ENCODE measurements at regions not wholly inside any gene's neighbourhood (a gene's known extent, or its start where the extent isn't known, plus 50 kb on each side); places are given as distances from the start of the nearest gene placed in this dataset.

GRCh38 chr10:33423154-33423529 is 88.7 kb upstream of the NRP1 start:
- intact Hi-C loops (cut with DNase I; ENCODE audit: low total_unique reads) = no loop called here
- peak in 1 of 2 donors; percentile 83 for DNase-seq
- Histone ChIP-seq H3K27me3 (no peaks in the 10 kb centered on the region), H3K36me3 (no peaks in the 10 kb centered on the region), H3K4me1 (no peaks in the 10 kb centered on the region), H3K27ac (no peak overlapping the region), H3K9me3 (no peaks in the 10 kb centered on the region), H3K4me3 (no peak overlapping the region)
- WGBS, 5 donors = 55 to 68% (median 60%) methylated on average over 5 of the region's 5 CpGs
- no peak for TF ChIP-seq POLR2AphosphoS5 (IDR thresholded peaks at IDR 0.05)
- TF ChIP-seq EP300 (IDR thresholded peaks at IDR 0.05) = no peak
- no peak for TF ChIP-seq POLR2A (IDR thresholded peaks at IDR 0.05)
- TF ChIP-seq, protein P1, sequence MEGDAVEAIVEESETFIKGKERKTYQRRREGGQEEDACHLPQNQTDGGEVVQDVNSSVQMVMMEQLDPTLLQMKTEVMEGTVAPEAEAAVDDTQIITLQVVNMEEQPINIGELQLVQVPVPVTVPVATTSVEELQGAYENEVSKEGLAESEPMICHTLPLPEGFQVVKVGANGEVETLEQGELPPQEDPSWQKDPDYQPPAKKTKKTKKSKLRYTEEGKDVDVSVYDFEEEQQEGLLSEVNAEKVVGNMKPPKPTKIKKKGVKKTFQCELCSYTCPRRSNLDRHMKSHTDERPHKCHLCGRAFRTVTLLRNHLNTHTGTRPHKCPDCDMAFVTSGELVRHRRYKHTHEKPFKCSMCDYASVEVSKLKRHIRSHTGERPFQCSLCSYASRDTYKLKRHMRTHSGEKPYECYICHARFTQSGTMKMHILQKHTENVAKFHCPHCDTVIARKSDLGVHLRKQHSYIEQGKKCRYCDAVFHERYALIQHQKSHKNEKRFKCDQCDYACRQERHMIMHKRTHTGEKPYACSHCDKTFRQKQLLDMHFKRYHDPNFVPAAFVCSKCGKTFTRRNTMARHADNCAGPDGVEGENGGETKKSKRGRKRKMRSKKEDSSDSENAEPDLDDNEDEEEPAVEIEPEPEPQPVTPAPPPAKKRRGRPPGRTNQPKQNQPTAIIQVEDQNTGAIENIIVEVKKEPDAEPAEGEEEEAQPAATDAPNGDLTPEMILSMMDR (IDR thresholded peaks at IDR 0.05) = no peak

DNA sequence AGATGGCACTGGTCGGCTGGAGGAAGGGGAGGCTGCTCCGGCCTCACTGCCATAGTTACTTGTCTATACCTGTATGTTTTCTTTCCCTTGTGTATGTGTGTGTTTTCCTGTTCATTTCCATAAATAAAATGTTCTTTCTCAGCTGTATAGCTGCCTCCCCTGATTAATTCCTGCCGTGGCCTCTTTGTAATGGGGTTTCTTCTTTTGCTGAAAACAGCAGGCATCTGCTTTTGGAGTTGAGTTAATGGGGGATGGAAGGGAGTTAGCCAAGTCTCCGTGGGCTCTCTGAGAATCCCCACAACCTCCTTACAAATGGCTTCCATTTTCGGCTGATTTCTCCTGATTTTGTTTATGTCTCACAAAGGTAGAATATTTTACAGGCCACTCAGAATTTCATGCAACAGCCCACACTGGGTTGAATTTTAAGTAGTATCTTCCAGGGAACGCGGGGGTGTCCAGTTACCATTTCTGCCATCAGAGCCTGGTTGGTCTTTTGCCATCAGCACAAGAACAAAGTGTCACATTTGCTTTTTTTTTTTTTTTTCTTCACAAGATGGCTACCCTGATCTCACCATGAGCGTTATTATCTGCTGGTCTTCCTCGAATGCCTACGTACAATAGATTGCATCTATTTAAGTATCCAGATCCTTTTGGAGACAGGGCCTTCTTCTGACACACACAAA is 88.1 kb upstream of the NRP1 start:
- Histone ChIP-seq H3K27ac (no peak overlapping the region), H3K9me3 (no peaks in the 10 kb centered on the region), H3K36me3 (no peaks in the 10 kb centered on the region), H3K27me3 (no peaks in the 10 kb centered on the region), H3K4me1 (no peaks in the 10 kb centered on the region), H3K4me3 (no peak overlapping the region)
- TF ChIP-seq EP300 (IDR thresholded peaks at IDR 0.05) = no peak
- TF ChIP-seq, protein P1 (IDR thresholded peaks at IDR 0.05) = no peak
- no peak for TF ChIP-seq POLR2AphosphoS5 (IDR thresholded peaks at IDR 0.05)
- TF ChIP-seq POLR2A (IDR thresholded peaks at IDR 0.05) = no peak
- WGBS, 5 donors = 77 to 87% (median 84%) methylated on average over 10 of the region's 10 CpGs
- intact Hi-C loops (cut with DNase I; ENCODE audit: low total_unique reads) = no loop called here
- no peak for DNase-seq

DNA sequence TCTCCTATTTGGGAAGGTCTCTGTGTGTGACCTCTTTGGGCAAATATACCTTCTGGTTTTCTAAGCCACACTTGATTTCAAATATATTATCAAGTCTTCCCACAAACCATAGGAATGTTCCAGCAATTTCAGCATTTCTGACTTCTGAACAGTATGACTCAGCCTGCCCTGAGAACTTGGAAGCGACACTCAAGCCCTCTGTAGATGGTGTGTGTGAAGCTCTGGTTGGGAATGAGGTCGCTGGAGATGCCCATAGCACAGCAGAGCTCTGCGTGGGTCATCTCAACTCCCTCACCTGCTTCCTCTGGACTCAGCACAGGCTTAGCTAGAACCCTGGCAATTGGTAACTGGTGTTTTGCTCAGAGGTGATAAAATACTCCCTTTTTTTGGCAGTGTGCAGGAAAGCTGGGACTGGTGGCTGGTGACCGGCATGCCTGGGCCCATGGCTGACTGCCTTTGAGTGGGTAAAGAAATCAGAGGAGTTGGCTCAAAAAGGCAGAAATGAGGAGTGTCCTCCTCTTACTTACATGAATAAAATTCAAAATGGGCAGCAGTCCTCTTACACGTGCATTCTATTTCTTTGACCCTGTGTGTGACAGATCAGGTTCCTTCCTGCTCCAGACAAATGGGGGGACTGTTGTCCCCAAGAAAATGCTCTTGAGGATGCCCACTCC is 87.5 kb upstream of the NRP1 start:
- TF ChIP-seq POLR2AphosphoS5 (IDR thresholded peaks at IDR 0.05) = peak in 1 of 3 donors; percentile 7
- no peak for TF ChIP-seq EP300 (IDR thresholded peaks at IDR 0.05)
- no peaks in the 10 kb centered on the region for H3K4me1 ChIP-seq
- no peak overlapping the region for H3K4me3 ChIP-seq
- DNase-seq = peak in 1 of 2 donors; percentile 42
- WGBS, 5 donors = 65 to 90% (median 82%) methylated on average over 5 of the region's 5 CpGs
- no peaks in the 10 kb centered on the region for H3K36me3 ChIP-seq
- intact Hi-C loops (cut with DNase I; ENCODE audit: low total_unique reads) = no loop called here
- no peaks in the 10 kb centered on the region for H3K9me3 ChIP-seq
- no peaks in the 10 kb centered on the region for H3K27me3 ChIP-seq
- no peak overlapping the region for H3K27ac ChIP-seq

DNA sequence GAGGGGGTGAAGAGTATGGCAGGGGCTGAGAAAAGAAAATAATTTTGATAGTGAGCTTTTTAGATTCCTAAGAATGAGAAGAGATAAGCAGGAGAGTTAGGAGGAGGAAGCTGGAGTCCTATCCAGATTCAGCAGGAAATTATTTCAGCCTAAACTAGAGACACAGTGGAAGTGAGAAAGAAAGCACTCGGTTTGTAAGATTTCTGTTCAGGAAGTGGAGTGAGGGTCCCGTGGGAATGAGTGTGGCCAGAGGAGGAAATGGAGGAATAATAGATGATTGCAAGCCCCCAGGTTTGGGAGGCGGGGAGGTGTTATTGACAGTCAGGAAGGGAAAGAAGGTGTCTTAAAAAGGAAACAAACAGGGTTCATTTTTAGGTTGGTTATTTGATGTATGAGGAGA is 84.8 kb upstream of the NRP1 start:
- no peak for DNase-seq
- H3K4me3 ChIP-seq = no peak overlapping the region
- no peak overlapping the region for H3K27ac ChIP-seq
- TF ChIP-seq POLR2A (IDR thresholded peaks at IDR 0.05) (no peak), EP300 (IDR thresholded peaks at IDR 0.05) (no peak), POLR2AphosphoS5 (IDR thresholded peaks at IDR 0.05) (no peak)
- TF ChIP-seq, protein P1 (IDR thresholded peaks at IDR 0.05) = no peak
- no peaks in the 10 kb centered on the region for H3K27me3 ChIP-seq
- 49 to 64% (median 54%) methylated on average over 3 of the region's 3 CpGs for WGBS, 5 donors
- H3K4me1 ChIP-seq = no peaks in the 10 kb centered on the region
- intact Hi-C loops (cut with DNase I; ENCODE audit: low total_unique reads) = no loop called here
- H3K9me3 ChIP-seq = no peaks in the 10 kb centered on the region
- no peaks in the 10 kb centered on the region for H3K36me3 ChIP-seq

DNA sequence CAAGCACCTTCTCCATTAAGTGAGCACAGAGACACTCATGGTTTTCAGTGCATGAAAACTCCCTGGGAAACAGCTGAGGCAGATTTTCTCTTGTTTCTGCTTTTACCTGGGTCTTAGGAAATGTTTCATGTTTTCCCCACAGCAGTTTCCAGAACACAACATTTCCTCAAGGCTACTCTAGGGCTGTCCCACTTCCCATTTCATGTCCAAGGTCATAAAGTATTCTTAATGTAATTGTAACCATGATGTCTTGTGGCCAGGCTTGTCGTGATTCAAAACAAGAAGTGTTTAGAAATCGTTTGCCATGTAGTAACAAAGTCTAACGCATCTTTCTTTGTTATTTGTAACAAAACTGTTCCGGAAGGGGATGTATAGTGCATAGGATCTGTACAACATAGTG is 83.8 kb upstream of the NRP1 start:
- Histone ChIP-seq H3K9me3 (no peaks in the 10 kb centered on the region), H3K36me3 (no peaks in the 10 kb centered on the region), H3K4me3 (no peak overlapping the region), H3K27ac (no peak overlapping the region), H3K4me1 (peaks cover 0 to 4% (median 0%) of the 10 kb centered on the region in 4 donors), H3K27me3 (no peaks in the 10 kb centered on the region)
- DNase-seq = no peak
- WGBS, 5 donors = 72 to 84% (median 81%) methylated on average over 4 of the region's 4 CpGs
- TF ChIP-seq POLR2AphosphoS5 (IDR thresholded peaks at IDR 0.05) = no peak
- TF ChIP-seq EP300 (IDR thresholded peaks at IDR 0.05) = no peak
- TF ChIP-seq POLR2A (IDR thresholded peaks at IDR 0.05) = no peak
- TF ChIP-seq, protein P1 (IDR thresholded peaks at IDR 0.05) = no peak
- intact Hi-C loops (cut with DNase I; ENCODE audit: low total_unique reads) = no loop called here

All from stomach (tissue), 8 donors.